GM12891 (cell line): ENCODE measurements at regions not wholly inside any gene's neighbourhood (a gene's known extent, or its start where the extent isn't known, plus 50 kb on each side); places are given as distances from the start of the nearest gene placed in this dataset.
"Not testable (repeated sequence)": the region's sequence is repeated elsewhere in the genome, so short reads cannot be mapped to it uniquely, and the experiment has no call there.

Experiments used
- DNase-seq: peaks from one replicate; pipeline ENCODE4 v3.0.0; 2011; ENCODE audit warnings: low spot score; ENCODE audit not compliant: insufficient read length
- FAIRE-seq: peaks from 2 replicates; lab custom pipeline; 2011; peaks lifted over from hg19 to GRCh38; lab: Jason Lieb, UNC
- PAX5 ChIP-seq: IDR thresholded peaks from 2 replicates; pipeline ENCODE4 v1.6.1; 2011; ENCODE audit warnings: low read length, moderate library complexity, mild to moderate bottlenecking; ENCODE audit not compliant: insufficient read depth, severe bottlenecking
- POLR2A ChIP-seq: IDR thresholded peaks from 2 replicates; pipeline ENCODE4 v1.6.1; 2011; ENCODE audit warnings: low read depth, low read length, control low read depth
- POLR2AphosphoS5 ChIP-seq: IDR thresholded peaks from 2 replicates; pipeline ENCODE4 v1.6.1; 2011; ENCODE audit warnings: low read depth, low read length, control low read depth
- POU2F2 ChIP-seq: IDR thresholded peaks from 2 replicates; pipeline ENCODE4 v1.6.1; 2011; ENCODE audit warnings: low read depth, mild to moderate bottlenecking, control low read depth, low read length, moderate library complexity
- SPI1 ChIP-seq: IDR thresholded peaks from 2 replicates; pipeline ENCODE4 v1.6.1; 2011; ENCODE audit warnings: low read depth, low read length, control low read depth
- TAF1 ChIP-seq: IDR thresholded peaks from 2 replicates; pipeline ENCODE4 v1.6.1; 2011; ENCODE audit warnings: low read depth, low read length, control low read depth

- FAIRE-seq, result no peak
- DNase-seq, result no peak
- TF ChIP-seq POLR2AphosphoS5 (no peak), SPI1 (no peak), TAF1 (no peak), POU2F2 (no peak), POLR2A (no peak), PAX5 (no peak)
Observed at GRCh38 chr6:159572439-159573110, 120.5 kb downstream of the SOD2 start.

GRCh38 chr6:159565181-159565710, 127.8 kb downstream of the SOD2 start:
- no peak for FAIRE-seq
- no peak for DNase-seq
- TF ChIP-seq SPI1 (no peak), TAF1 (no peak), PAX5 (no peak), POLR2A (no peak), POLR2AphosphoS5 (no peak)

GRCh38 chr6:159564456-159564855, 128.6 kb downstream of the SOD2 start:
- TF ChIP-seq POLR2AphosphoS5, result no peak
- no peak for TF ChIP-seq TAF1
- no peak for TF ChIP-seq POU2F2
- no peak for TF ChIP-seq SPI1
- no peak for TF ChIP-seq POLR2A
- TF ChIP-seq PAX5, result no peak
- DNase-seq (no peak), FAIRE-seq (no peak)

- FAIRE-seq, result no peak
- no peak for TF ChIP-seq PAX5
- TF ChIP-seq POLR2AphosphoS5, result no peak
- no peak for TF ChIP-seq POLR2A
- TF ChIP-seq POU2F2, result no peak
- no peak for TF ChIP-seq SPI1
Observed at GRCh38 chr6:159557031-159557430, 136.0 kb downstream of the SOD2 start.

GRCh38 chr6:159555082-159555875, 137.8 kb downstream of the SOD2 start:
- DNase-seq (no peak), FAIRE-seq (no peak)
- TF ChIP-seq POLR2A (no peak), POLR2AphosphoS5 (no peak), TAF1 (no peak), PAX5 (no peak), SPI1 (no peak), POU2F2 (no peak)

More at GRCh38 chr6:159557031-159557430, 136.0 kb downstream of the SOD2 start:
- no peak for DNase-seq

- DNase-seq (no peak), FAIRE-seq (no peak)
- no peak for TF ChIP-seq SPI1
- no peak for TF ChIP-seq POLR2A
- TF ChIP-seq POU2F2, result no peak
- no peak for TF ChIP-seq PAX5
- TF ChIP-seq TAF1, result no peak
- TF ChIP-seq POLR2AphosphoS5, result no peak
Observed at GRCh38 chr6:159541296-159541695, 151.7 kb downstream of the SOD2 start.

GRCh38 chr6:159540883-159541282, 152.2 kb downstream of the SOD2 start:
- FAIRE-seq (no peak), DNase-seq (no peak)
- TF ChIP-seq SPI1, result no peak
- TF ChIP-seq POU2F2, result no peak
- no peak for TF ChIP-seq TAF1
- no peak for TF ChIP-seq POLR2A
- TF ChIP-seq PAX5, result no peak
- TF ChIP-seq POLR2AphosphoS5, result no peak

GRCh38 chr6:159540152-159540551, 152.9 kb downstream of the SOD2 start:
- no peak for DNase-seq
- TF ChIP-seq TAF1, result no peak
- no peak for FAIRE-seq

- not testable (repeated sequence) for DNase-seq, FAIRE-seq
Observed at GRCh38 chr6:159538031-159538430, 155.0 kb downstream of the SOD2 start.
